A673 (cell line): ENCODE measurements at regions not wholly inside any gene's neighbourhood (a gene's known extent, or its start where the extent isn't known, plus 50 kb on each side); places are given as distances from the start of the nearest gene placed in this dataset.
"Not testable (repeated sequence)": the region's sequence is repeated elsewhere in the genome, so short reads cannot be mapped to it uniquely, and the experiment has no call there.

Source experiments
- BruUV-seq: library from RNA; stranded (reverse); fragments of 400-500 nt; replicated peaks from 2 replicates; lab custom pipeline; 2021; lab: Mats Ljungman, UMichigan
- CTCF ChIA-PET: fragments of 300-600 bp; sonication (Branson Sonifier 250); formaldehyde crosslinking; loops from one replicate; lab custom pipeline; 2022; ENCODE audit warnings: antibody characterized with exemption; lab: Charles Lee
- POLR2A ChIA-PET: fragments of 300-600 bp; sonication (Branson Sonifier 250); formaldehyde crosslinking; loops from one replicate; lab custom pipeline; 2022; ENCODE audit warnings: antibody characterized with exemption; ENCODE audit not compliant: low non-redundant PET; lab: Charles Lee
- DNase-seq: peaks from one replicate; pipeline ENCODE4 v3.0.0-alpha.2; 2015; ENCODE audit warnings: low spot score
- H3K27ac ChIP-seq: fragments of 200-600 bp; sonication (generic); 2 replicates; pipeline ENCODE4 v1.5.1; 2016; ENCODE audit warnings: mixed run types, low read depth, mild to moderate bottlenecking, mixed read lengths, antibody characterized with exemption, low read length; ENCODE audit not compliant: poor library complexity, severe bottlenecking
- H3K27me3 ChIP-seq: fragments of 200-600 bp; sonication (generic); replicated peaks from 2 replicates; pipeline ENCODE4 v1.6.1; 2017; ENCODE audit warnings: mixed run types, low read depth, mild to moderate bottlenecking, mixed read lengths, antibody characterized with exemption, low read length; ENCODE audit not compliant: insufficient read depth, poor library complexity
- H3K36me3 ChIP-seq: fragments of 200-600 bp; sonication (generic); 2 replicates; pipeline ENCODE4 v1.6.1; 2016; ENCODE audit warnings: mixed run types, mild to moderate bottlenecking, mixed read lengths, antibody characterized with exemption, low read length; ENCODE audit not compliant: insufficient read depth, poor library complexity, severe bottlenecking
- H3K4me1 ChIP-seq: fragments of 200-600 bp; sonication (generic); 2 replicates; pipeline ENCODE4 v1.6.1; 2017; ENCODE audit warnings: mixed run types, mild to moderate bottlenecking, mixed read lengths, antibody characterized with exemption, low read length; ENCODE audit not compliant: insufficient read depth, poor library complexity, severe bottlenecking
- H3K4me3 ChIP-seq: fragments of 200-600 bp; sonication (generic); 2 replicates; pipeline ENCODE4 v1.5.1; 2016; ENCODE audit warnings: low read depth, mixed run types, mild to moderate bottlenecking, mixed read lengths, low read length; ENCODE audit not compliant: poor library complexity, severe bottlenecking
- H3K9me3 ChIP-seq: fragments of 200-600 bp; sonication (generic); 2 replicates; pipeline ENCODE4 v1.6.1; 2016; ENCODE audit warnings: mixed run types, low read depth, mild to moderate bottlenecking, mixed read lengths, antibody characterized with exemption, low read length; ENCODE audit not compliant: poor library complexity, severe bottlenecking
- EZH2 ChIP-seq: fragments of 200-600 bp; sonication (generic); IDR thresholded peaks from 2 replicates; pipeline ENCODE4 v1.6.1; 2017; ENCODE audit warnings: borderline replicate concordance, low read depth, mild to moderate bottlenecking, mixed read lengths, antibody characterized with exemption, low read length; ENCODE audit not compliant: poor library complexity, severe bottlenecking
- intact Hi-C: fragments of 100-400 bp; cut with micrococcal nuclease; formaldehyde crosslinking; loops from one replicate; pipeline ENCODE4 v1.10.0; 2022; ENCODE audit not compliant: unreplicated experiment
- TF ChIP-seq, protein P1 (sequence below): fragments of 300-800, 200-600 bp; sonication (generic); conservative IDR thresholded peaks from 2 replicates; pipeline ENCODE4 v1.5.1; 2017; ENCODE audit warnings: low read depth, mild to moderate bottlenecking, antibody characterized with exemption, low read length, moderate library complexity, mixed read lengths

DNA sequence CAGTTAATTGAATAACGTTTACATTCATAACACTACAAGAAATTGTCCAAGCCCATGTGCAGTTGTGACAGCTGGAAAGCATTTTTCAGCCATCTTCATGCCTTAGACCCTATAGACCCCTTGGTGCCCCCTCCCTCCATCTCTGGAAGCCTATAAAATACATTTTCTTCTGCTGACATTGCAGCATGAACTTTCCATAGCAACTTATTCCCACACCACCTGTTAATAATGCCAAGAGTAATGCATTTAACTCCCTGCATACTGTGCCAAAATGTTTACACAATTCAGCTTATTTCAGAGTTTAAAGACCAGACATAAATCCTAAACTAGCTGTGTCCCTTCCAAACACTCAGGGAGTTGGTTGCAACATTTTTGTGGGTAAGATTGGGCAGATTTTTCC, 143.0 kb upstream of the ARHGAP20 start:
- no peaks in the 10 kb centered on the region for H3K9me3 ChIP-seq
- H3K4me1 ChIP-seq: peaks cover 31% of the 10 kb centered on the region
- DNase-seq: peak; percentile 58
- TF ChIP-seq EZH2: no peak
- TF ChIP-seq, protein P1, sequence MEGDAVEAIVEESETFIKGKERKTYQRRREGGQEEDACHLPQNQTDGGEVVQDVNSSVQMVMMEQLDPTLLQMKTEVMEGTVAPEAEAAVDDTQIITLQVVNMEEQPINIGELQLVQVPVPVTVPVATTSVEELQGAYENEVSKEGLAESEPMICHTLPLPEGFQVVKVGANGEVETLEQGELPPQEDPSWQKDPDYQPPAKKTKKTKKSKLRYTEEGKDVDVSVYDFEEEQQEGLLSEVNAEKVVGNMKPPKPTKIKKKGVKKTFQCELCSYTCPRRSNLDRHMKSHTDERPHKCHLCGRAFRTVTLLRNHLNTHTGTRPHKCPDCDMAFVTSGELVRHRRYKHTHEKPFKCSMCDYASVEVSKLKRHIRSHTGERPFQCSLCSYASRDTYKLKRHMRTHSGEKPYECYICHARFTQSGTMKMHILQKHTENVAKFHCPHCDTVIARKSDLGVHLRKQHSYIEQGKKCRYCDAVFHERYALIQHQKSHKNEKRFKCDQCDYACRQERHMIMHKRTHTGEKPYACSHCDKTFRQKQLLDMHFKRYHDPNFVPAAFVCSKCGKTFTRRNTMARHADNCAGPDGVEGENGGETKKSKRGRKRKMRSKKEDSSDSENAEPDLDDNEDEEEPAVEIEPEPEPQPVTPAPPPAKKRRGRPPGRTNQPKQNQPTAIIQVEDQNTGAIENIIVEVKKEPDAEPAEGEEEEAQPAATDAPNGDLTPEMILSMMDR: no peak
- H3K36me3 ChIP-seq: no peaks in the 10 kb centered on the region
- intact Hi-C loops: no loop called here
- peak overlapping the region; percentile 76 for H3K27ac ChIP-seq
- ChIA-PET POLR2A (no interaction called here), CTCF (no interaction called here)
- H3K27me3 ChIP-seq: no peaks in the 10 kb centered on the region
- H3K4me3 ChIP-seq: no peak overlapping the region
- BruUV-seq: no TSS peak

DNA sequence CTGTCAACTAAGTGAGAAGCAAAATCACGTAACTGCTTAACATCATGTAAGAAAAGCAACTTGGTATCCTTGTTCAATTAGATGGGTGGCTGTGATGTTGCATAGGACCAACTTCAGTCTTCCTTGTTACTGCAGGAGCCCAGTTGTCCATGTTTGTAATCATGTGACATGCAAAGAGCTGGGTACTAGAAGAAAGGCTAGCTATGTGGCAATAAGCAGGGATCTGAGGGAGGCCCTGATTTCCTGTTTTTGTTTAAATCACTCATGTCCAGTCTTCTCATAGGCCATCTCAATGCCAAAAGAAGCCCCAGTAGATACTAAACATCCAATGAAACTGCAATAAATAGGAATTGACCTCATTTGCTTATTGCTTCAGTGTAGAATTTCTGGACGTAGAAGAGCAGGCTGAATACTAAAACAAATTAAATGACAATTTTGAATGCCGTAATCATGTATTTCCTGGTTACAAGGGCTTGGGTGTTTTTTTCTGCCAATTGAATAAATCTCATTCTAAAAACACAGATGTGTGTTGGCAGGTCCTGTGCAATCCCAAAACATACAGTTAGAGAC, 140.8 kb upstream of the ARHGAP20 start:
- POLR2A ChIA-PET: no interaction called here
- BruUV-seq: no TSS peak
- H3K4me3 ChIP-seq: no peak overlapping the region
- H3K27me3 ChIP-seq: no peaks in the 10 kb centered on the region
- no peak overlapping the region for H3K27ac ChIP-seq
- no peaks in the 10 kb centered on the region for H3K36me3 ChIP-seq
- no peaks in the 10 kb centered on the region for H3K9me3 ChIP-seq
- CTCF ChIA-PET: no interaction called here
- intact Hi-C loops: no loop called here
- H3K4me1 ChIP-seq: peaks cover 31% of the 10 kb centered on the region
- no peak for TF ChIP-seq EZH2
- TF ChIP-seq, protein P1: no peak
- DNase-seq: peak; percentile 15

- no peak for DNase-seq
- CTCF ChIA-PET: no interaction called here
- H3K27me3 ChIP-seq: no peaks in the 10 kb centered on the region
- intact Hi-C loops: no loop called here
- POLR2A ChIA-PET: no interaction called here
- no peaks in the 10 kb centered on the region for H3K9me3 ChIP-seq
- TF ChIP-seq, protein P1: no peak
- no peak for TF ChIP-seq EZH2
- H3K4me1 ChIP-seq: peaks cover 25% of the 10 kb centered on the region
- no peaks in the 10 kb centered on the region for H3K36me3 ChIP-seq
- BruUV-seq: no TSS peak
- H3K4me3 ChIP-seq: no peak overlapping the region
- H3K27ac ChIP-seq: no peak overlapping the region
These were observed 138.6 kb upstream of the ARHGAP20 start for GRCh38 chr11:110850846-110851245.

DNA sequence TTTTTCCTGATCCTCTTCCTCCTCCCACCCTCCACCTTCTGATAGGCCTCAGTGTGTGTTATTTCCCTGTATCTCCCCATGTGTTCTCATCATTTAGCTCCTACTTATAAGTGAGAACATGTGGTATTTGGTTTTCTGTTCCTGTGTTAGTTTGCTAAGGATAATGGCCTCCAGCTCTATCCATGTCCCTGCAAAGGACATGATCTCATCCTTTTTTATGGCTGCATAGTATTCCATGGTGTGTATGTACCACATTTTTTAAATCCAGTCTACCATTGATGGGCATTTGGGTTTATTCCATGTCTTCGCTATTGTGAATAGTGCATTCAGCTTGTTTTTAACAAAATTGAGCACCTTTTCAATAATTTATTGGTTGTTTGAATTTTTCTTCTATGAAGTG, 130.8 kb upstream of the ARHGAP20 start:
- H3K27me3 ChIP-seq, DNase-seq, CTCF ChIA-PET, H3K27ac ChIP-seq, H3K36me3 ChIP-seq, H3K4me1 ChIP-seq, H3K9me3 ChIP-seq, intact Hi-C loops, H3K4me3 ChIP-seq, POLR2A ChIA-PET, BruUV-seq: not testable (repeated sequence)
